Loucy (cell line): ENCODE measurements at regions not wholly inside any gene's neighbourhood (a gene's known extent, or its start where the extent isn't known, plus 50 kb on each side); places are given as distances from the start of the nearest gene placed in this dataset.

Experiments
- EZH2phosphoT487 ChIP-seq: fragments of 200-600 bp; IDR thresholded peaks from 2 replicates; pipeline ENCODE4 v1.6.1; 2018; ENCODE audit warnings: antibody characterized with exemption, mild to moderate bottlenecking, moderate library complexity, borderline replicate concordance
- TF ChIP-seq, protein P1 (sequence below): fragments of 200-600 bp; sonication (generic); conservative IDR thresholded peaks from 2 replicates; pipeline ENCODE4 v1.5.1; 2014; ENCODE audit warnings: mild to moderate bottlenecking, antibody characterized with exemption, low read length

DNA sequence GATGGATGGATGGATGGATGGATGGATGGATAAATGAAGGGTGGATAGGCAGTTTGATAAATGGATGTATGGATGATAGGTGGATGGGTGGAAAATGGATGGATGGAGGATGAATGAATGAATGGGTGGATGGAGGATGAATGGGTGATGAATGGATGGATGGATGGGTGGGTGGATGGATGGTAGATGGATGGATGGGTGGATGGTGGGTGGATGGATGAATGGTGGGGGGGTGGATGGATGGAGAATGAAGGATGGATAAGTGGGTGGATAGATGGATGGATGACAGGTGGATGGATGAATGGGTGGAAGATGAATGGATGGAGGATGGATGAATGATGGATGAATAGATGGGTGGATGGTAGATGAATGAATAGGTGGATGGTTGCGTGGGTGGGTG, 70.1 kb upstream of the BCO1 start:
- TF ChIP-seq, protein P1, sequence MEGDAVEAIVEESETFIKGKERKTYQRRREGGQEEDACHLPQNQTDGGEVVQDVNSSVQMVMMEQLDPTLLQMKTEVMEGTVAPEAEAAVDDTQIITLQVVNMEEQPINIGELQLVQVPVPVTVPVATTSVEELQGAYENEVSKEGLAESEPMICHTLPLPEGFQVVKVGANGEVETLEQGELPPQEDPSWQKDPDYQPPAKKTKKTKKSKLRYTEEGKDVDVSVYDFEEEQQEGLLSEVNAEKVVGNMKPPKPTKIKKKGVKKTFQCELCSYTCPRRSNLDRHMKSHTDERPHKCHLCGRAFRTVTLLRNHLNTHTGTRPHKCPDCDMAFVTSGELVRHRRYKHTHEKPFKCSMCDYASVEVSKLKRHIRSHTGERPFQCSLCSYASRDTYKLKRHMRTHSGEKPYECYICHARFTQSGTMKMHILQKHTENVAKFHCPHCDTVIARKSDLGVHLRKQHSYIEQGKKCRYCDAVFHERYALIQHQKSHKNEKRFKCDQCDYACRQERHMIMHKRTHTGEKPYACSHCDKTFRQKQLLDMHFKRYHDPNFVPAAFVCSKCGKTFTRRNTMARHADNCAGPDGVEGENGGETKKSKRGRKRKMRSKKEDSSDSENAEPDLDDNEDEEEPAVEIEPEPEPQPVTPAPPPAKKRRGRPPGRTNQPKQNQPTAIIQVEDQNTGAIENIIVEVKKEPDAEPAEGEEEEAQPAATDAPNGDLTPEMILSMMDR: no peak
- no peak for TF ChIP-seq EZH2phosphoT487
